PC-3 (cell line): ENCODE measurements at regions not wholly inside any gene's neighbourhood (a gene's known extent, or its start where the extent isn't known, plus 50 kb on each side); places are given as distances from the start of the nearest gene placed in this dataset.

Experiments used
- ATAC-seq: fragments of 200-7000 bp; cut with Tn5 transposase; 2 replicates; pipeline ENCODE4 v1.9.1; 2020; ENCODE audit warnings: mild to moderate bottlenecking, moderate library complexity
- BruUV-seq: library from RNA; stranded (reverse); fragments of 400-500 nt; replicated peaks from 2 replicates; lab custom pipeline; 2021; lab: Mats Ljungman, UMichigan
- CTCF ChIA-PET: fragments of 300-600 bp; sonication (Branson Sonifier 250); formaldehyde crosslinking; loops from one replicate; lab custom pipeline; 2022; ENCODE audit warnings: antibody characterized with exemption; lab: Charles Lee
- POLR2A ChIA-PET: fragments of 300-600 bp; sonication (Branson Sonifier 250); formaldehyde crosslinking; loops from one replicate; lab custom pipeline; 2022; ENCODE audit warnings: antibody characterized with exemption; ENCODE audit not compliant: unreplicated experiment; lab: Charles Lee
- DNase-seq: peaks from one replicate; pipeline ENCODE4 v3.0.0-alpha.2; 2015
- H2AFZ ChIP-seq: fragments of 300-600 bp; sonication (generic); 2 replicates; pipeline ENCODE4 v1.6.0; 2016; ENCODE audit warnings: antibody characterized with exemption, low read length
- H3F3A ChIP-seq: fragments of 300-600 bp; sonication (generic); one replicate; pipeline ENCODE4 v1.6.0; 2017; ENCODE audit warnings: antibody characterized with exemption, low read length, control low read depth, mild to moderate bottlenecking; ENCODE audit not compliant: unreplicated experiment
- H3K27ac ChIP-seq: fragments of 300-600 bp; sonication (generic); 2 replicates; pipeline ENCODE4 v1.5.1; 2016; ENCODE audit warnings: mild to moderate bottlenecking, low read length
- H3K27me3 ChIP-seq: fragments of 300-600 bp; sonication (generic); 2 replicates; pipeline ENCODE4 v1.6.1; 2016; ENCODE audit warnings: low read length, mixed read lengths
- H3K36me3 ChIP-seq: fragments of 300-600 bp; sonication (generic); 2 replicates; pipeline ENCODE4 v1.6.1; 2016; ENCODE audit warnings: low read depth, mixed run types, low read length, mixed read lengths
- H3K4me1 ChIP-seq: fragments of 300-600 bp; sonication (generic); 2 replicates; pipeline ENCODE4 v1.5.1; 2016; ENCODE audit warnings: low read length; ENCODE audit not compliant: insufficient read depth
- H3K4me2 ChIP-seq: fragments of 300-600 bp; sonication (generic); 2 replicates; pipeline ENCODE4 v1.6.0; 2016; ENCODE audit warnings: low read length
- H3K4me3 ChIP-seq: fragments of 300-600 bp; sonication (generic); 2 replicates; pipeline ENCODE4 v1.5.1; 2016; ENCODE audit warnings: mild to moderate bottlenecking, low read length, mixed read lengths
- H3K79me2 ChIP-seq: fragments of 300-600 bp; sonication (generic); 2 replicates; pipeline ENCODE4 v1.6.1; 2017; ENCODE audit warnings: low read length, mixed read lengths
- H3K9ac ChIP-seq: fragments of 300-600 bp; sonication (generic); 2 replicates; pipeline ENCODE4 v1.6.0; 2016; ENCODE audit warnings: mild to moderate bottlenecking, low read length
- H3K9me2 ChIP-seq: fragments of 300-600 bp; sonication (generic); replicated peaks from 2 replicates; pipeline ENCODE4 v1.6.1; 2016; ENCODE audit warnings: mixed run types, low read length, mixed read lengths
- H3K9me3 ChIP-seq: fragments of 300-600 bp; sonication (generic); 2 replicates; pipeline ENCODE4 v1.6.1; 2016; ENCODE audit warnings: low read length, mixed read lengths
- H4K20me1 ChIP-seq: fragments of 300-600 bp; sonication (generic); 2 replicates; pipeline ENCODE4 v1.6.1; 2016; ENCODE audit warnings: low read length, mixed read lengths
- CTCF ChIP-seq: fragments of 300-600 bp; sonication (generic); conservative IDR thresholded peaks from 2 replicates; pipeline ENCODE4 v1.5.1; 2017; ENCODE audit warnings: antibody characterized with exemption, low read depth, mild to moderate bottlenecking, low read length
- EZH2 ChIP-seq: fragments of 300-600 bp; sonication (generic); IDR thresholded peaks from one replicate; pipeline ENCODE4 v1.6.1; 2017; ENCODE audit warnings: antibody characterized with exemption, mild to moderate bottlenecking, low read length; ENCODE audit not compliant: unreplicated experiment
- EZH2phosphoT487 ChIP-seq: fragments of 300-600 bp; sonication (generic); IDR thresholded peaks from 2 replicates; pipeline ENCODE4 v1.6.1; 2018; ENCODE audit warnings: mild to moderate bottlenecking, antibody characterized with exemption, low read length, borderline replicate concordance
- intact Hi-C: fragments of 100-400 bp; cut with micrococcal nuclease; formaldehyde crosslinking; loops from 2 replicates; pipeline ENCODE4 v1.9.0; 2023

GRCh38 chr16:76213860-76214259 is 63.3 kb upstream of the CNTNAP4 start:
- H3K4me2 ChIP-seq = no peak overlapping the region
- no peak for ATAC-seq
- no peak overlapping the region for H2AFZ ChIP-seq
- TF ChIP-seq EZH2phosphoT487 (no peak), EZH2 (no peak), CTCF (no peak)
- intact Hi-C loops = no loop called here
- H3K9me3 ChIP-seq = no peaks in the 10 kb centered on the region
- H3K27me3 ChIP-seq = no peaks in the 10 kb centered on the region; the same call in 1 of the 2 replicates
- no peak overlapping the region for H3K27ac ChIP-seq
- CTCF ChIA-PET = no interaction called here
- H3K4me1 ChIP-seq = no peaks in the 10 kb centered on the region
- H3K9me2 ChIP-seq = no peaks in the 10 kb centered on the region
- H3K4me3 ChIP-seq = no peak overlapping the region
- H3K79me2 ChIP-seq = no peaks in the 10 kb centered on the region
- no peak overlapping the region for H3K9ac ChIP-seq
- H4K20me1 ChIP-seq = no peaks in the 10 kb centered on the region
- no peaks in the 10 kb centered on the region for H3F3A ChIP-seq
- POLR2A ChIA-PET = no interaction called here
- no TSS peak for BruUV-seq
- H3K36me3 ChIP-seq = no peaks in the 10 kb centered on the region
- DNase-seq = no peak

GRCh38 chr16:76214856-76215255 is 62.3 kb upstream of the CNTNAP4 start:
- TF ChIP-seq EZH2 (no peak), EZH2phosphoT487 (no peak), CTCF (no peak)
- Histone ChIP-seq H3K79me2 (no peaks in the 10 kb centered on the region), H3K36me3 (no peaks in the 10 kb centered on the region), H3K4me2 (no peak overlapping the region), H4K20me1 (no peaks in the 10 kb centered on the region), H2AFZ (no peak overlapping the region), H3K9ac (no peak overlapping the region), H3K9me3 (no peaks in the 10 kb centered on the region), H3K4me1 (no peaks in the 10 kb centered on the region), H3K9me2 (no peaks in the 10 kb centered on the region), H3K27me3 (no peaks in the 10 kb centered on the region; the same call in 1 of the 2 replicates), H3K27ac (no peak overlapping the region), H3F3A (no peaks in the 10 kb centered on the region), H3K4me3 (no peak overlapping the region)
- no peak for DNase-seq
- no peak for ATAC-seq
- no TSS peak for BruUV-seq
- ChIA-PET POLR2A (no interaction called here), CTCF (no interaction called here)
- intact Hi-C loops = no loop called here

GRCh38 chr16:76222087-76222486 is 55.1 kb upstream of the CNTNAP4 start:
- H4K20me1 ChIP-seq = no peaks in the 10 kb centered on the region
- peaks cover 10% of the 10 kb centered on the region; the same call in 1 of the 2 replicates for H3K4me1 ChIP-seq
- intact Hi-C loops = no loop called here
- no peaks in the 10 kb centered on the region for H3K9me2 ChIP-seq
- H3K79me2 ChIP-seq = no peaks in the 10 kb centered on the region
- H3F3A ChIP-seq = no peaks in the 10 kb centered on the region
- DNase-seq = no peak
- TF ChIP-seq EZH2 (no peak), CTCF (no peak), EZH2phosphoT487 (no peak)
- H3K4me2 ChIP-seq = no peak overlapping the region
- ChIA-PET CTCF (interaction anchor here (0.6 kb wide), 1 partner anchor 437 kb away, joined by 3 read pairs; no protein-coding TSS in a partner anchor), POLR2A (no interaction called here)
- ATAC-seq = no peak
- no peaks in the 10 kb centered on the region for H3K27me3 ChIP-seq
- H3K4me3 ChIP-seq = no peak overlapping the region
- BruUV-seq = no TSS peak
- no peak overlapping the region for H3K9ac ChIP-seq
- no peaks in the 10 kb centered on the region for H3K9me3 ChIP-seq
- no peak overlapping the region for H3K27ac ChIP-seq
- no peak overlapping the region for H2AFZ ChIP-seq
- H3K36me3 ChIP-seq = no peaks in the 10 kb centered on the region
